Peyer's patch (tissue), 4 donors: ENCODE measurements at regions not wholly inside any gene's neighbourhood (a gene's known extent, or its start where the extent isn't known, plus 50 kb on each side); places are given as distances from the start of the nearest gene placed in this dataset.

Source experiments
- POLR2A ChIP-seq, 2 donors: fragments of 450-650 bp; IDR thresholded peaks; one replicate each; pipeline ENCODE4 v1.5.1; 2017; ENCODE audit warnings: antibody characterized with exemption in 2 of 2, mild to moderate bottlenecking in 2 of 2, moderate library complexity in 2 of 2
- TF ChIP-seq, protein P1 (sequence below), 6 experiments: fragments of 450-650 bp in 4 of 6; fragments of 200-600 bp in 2 of 6; sonication (generic) in 1 of 6; IDR thresholded peaks; one replicate each; pipeline ENCODE4 v1.5.1; 2017 to 2019; ENCODE audit warnings: antibody characterized with exemption in 6 of 6, mild to moderate bottlenecking in 3 of 6, moderate library complexity in 1 of 6

DNA sequence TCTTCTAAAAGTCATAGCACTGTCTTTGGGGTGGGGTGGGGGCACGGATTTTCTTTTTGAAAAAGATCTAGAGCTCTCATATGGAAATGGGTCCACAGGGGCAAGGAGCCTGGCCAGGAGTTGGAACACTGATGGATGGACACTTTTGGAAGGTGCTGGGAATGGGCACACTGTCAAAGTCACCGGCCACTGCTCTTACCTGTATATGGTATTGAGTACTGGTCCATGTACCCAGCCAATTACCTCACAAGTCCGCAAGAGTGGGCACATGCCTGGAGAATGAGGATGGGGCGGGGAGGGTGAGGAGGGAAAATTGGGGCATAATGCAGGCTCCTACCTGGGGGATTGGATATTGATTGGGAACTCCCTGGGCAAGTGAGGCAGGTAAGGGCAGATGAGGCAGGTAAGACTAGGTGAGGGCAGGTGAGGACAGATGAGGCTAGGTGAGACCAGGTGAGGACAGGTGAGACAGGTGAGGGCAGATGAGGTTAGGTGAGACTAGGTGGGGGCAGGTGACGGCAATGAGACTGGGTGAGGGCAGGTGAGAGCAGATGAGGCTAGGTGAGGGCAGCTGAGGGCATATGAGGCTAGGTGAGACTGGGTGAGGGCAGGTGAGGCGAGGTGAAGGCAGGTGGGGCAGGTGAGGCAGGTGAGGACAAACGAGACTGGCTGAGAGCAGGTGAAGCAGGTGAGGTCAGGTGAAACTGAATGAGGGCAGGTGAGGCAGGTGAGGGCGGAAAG lies 167.9 kb downstream of the NRN1 start:
- no peak for TF ChIP-seq POLR2A (IDR thresholded peaks at IDR 0.05)
- TF ChIP-seq, protein P1, sequence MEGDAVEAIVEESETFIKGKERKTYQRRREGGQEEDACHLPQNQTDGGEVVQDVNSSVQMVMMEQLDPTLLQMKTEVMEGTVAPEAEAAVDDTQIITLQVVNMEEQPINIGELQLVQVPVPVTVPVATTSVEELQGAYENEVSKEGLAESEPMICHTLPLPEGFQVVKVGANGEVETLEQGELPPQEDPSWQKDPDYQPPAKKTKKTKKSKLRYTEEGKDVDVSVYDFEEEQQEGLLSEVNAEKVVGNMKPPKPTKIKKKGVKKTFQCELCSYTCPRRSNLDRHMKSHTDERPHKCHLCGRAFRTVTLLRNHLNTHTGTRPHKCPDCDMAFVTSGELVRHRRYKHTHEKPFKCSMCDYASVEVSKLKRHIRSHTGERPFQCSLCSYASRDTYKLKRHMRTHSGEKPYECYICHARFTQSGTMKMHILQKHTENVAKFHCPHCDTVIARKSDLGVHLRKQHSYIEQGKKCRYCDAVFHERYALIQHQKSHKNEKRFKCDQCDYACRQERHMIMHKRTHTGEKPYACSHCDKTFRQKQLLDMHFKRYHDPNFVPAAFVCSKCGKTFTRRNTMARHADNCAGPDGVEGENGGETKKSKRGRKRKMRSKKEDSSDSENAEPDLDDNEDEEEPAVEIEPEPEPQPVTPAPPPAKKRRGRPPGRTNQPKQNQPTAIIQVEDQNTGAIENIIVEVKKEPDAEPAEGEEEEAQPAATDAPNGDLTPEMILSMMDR (IDR thresholded peaks at IDR 0.05), result no peak
